ENCODE measurements at regions not wholly inside any gene's neighbourhood (a gene's known extent, or its start where the extent isn't known, plus 50 kb on each side); places are given as distances from the start of the nearest gene placed in this dataset.

DNA sequence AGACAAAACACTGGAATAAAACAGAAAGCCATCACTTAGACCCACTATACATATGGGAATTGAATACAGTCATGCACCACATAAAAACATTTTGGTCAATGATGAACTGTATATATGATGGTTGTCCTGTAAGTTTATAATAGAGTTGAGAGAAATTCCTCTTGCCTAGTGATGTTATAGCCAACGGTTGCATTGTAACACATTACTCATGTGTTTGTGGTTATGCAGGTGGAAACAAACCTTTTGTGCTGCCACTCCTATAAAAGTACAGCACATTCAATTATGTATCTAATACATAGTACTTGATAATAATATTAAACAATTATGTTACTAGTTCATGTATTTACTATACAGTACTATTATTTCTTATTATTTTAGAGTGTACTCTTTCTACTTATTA lies 381.2 kb upstream of the MBL2 start:
- no peak overlapping the region for H3K4me3 Mint-ChIP-seq (ENCODE audit: unreplicated experiment)
- H3K9me3 Mint-ChIP-seq (ENCODE audit: unreplicated experiment): peaks cover 2% of the 10 kb centered on the region
- H3K4me1 Mint-ChIP-seq (ENCODE audit: low read depth, unreplicated experiment): no peaks in the 10 kb centered on the region
- no peak for TF ChIP-seq CTCF (IDR thresholded peaks at IDR 0.05; ENCODE audit: partially characterized antibody, unreplicated experiment)
- peaks cover 4% of the 10 kb centered on the region for H3K36me3 Mint-ChIP-seq (ENCODE audit: unreplicated experiment)
- H3K27ac Mint-ChIP-seq (ENCODE audit: unreplicated experiment): no peak overlapping the region
- H3K27me3 Mint-ChIP-seq (ENCODE audit: unreplicated experiment): no peaks in the 10 kb centered on the region
- no peak for DNase-seq

- TF ChIP-seq CTCF (IDR thresholded peaks at IDR 0.05; ENCODE audit: partially characterized antibody, unreplicated experiment): no peak
- Mint-ChIP-seq H3K4me1 (ENCODE audit: low read depth, unreplicated experiment) (peaks cover 21% of the 10 kb centered on the region), H3K27ac (ENCODE audit: unreplicated experiment) (no peak overlapping the region), H3K9me3 (ENCODE audit: unreplicated experiment) (peaks cover 10% of the 10 kb centered on the region), H3K27me3 (ENCODE audit: unreplicated experiment) (peaks cover 7% of the 10 kb centered on the region), H3K36me3 (ENCODE audit: unreplicated experiment) (no peaks in the 10 kb centered on the region), H3K4me3 (ENCODE audit: unreplicated experiment) (no peak overlapping the region)
- DNase-seq: no peak
Measured at GRCh38 chr10:53140506-53140905, 367.9 kb upstream of the MBL2 start.

GRCh38 chr10:53135897-53136253 lies 363.3 kb upstream of the MBL2 start:
- TF ChIP-seq CTCF (IDR thresholded peaks at IDR 0.05; ENCODE audit: partially characterized antibody, unreplicated experiment): no peak
- no peak overlapping the region for H3K4me3 Mint-ChIP-seq (ENCODE audit: unreplicated experiment)
- peaks cover 10% of the 10 kb centered on the region for H3K9me3 Mint-ChIP-seq (ENCODE audit: unreplicated experiment)
- DNase-seq: no peak
- peaks cover 21% of the 10 kb centered on the region for H3K4me1 Mint-ChIP-seq (ENCODE audit: low read depth, unreplicated experiment)
- H3K27ac Mint-ChIP-seq (ENCODE audit: unreplicated experiment): no peak overlapping the region
- H3K36me3 Mint-ChIP-seq (ENCODE audit: unreplicated experiment): no peaks in the 10 kb centered on the region
- H3K27me3 Mint-ChIP-seq (ENCODE audit: unreplicated experiment): peaks cover 7% of the 10 kb centered on the region

DNA sequence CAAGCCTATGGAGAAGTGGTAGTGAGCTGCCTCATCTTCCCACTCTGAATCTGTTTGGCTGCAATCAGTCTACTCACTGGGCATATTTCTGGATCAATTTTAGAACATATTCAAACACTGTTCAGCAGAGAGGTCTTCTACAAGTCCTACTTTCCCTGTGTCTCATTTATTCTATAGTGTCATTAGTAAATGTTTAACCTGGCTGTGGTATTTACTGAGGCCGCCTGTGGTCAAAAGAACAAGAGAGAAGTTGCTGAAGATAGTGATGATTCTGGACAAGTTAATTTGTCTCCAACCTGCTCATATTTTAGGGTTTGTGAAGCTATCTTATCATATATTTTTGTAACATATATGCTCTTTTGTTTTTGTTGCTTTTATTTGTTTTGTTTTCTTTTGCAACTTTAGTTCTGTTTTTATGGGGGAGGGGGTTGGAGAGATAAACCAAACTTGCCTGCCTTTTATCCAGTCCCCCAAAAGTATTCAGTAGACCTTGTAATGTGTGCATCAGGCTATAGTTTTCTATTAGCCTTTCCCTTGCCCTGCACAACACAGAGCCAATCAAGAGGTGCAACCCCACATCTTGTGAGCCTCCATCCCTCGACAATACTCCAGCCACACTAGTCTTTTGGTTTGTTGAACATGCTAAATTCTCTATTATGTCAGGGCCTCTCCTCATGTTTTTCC lies 362.8 kb upstream of the MBL2 start:
- no peak for DNase-seq
- no peak for TF ChIP-seq CTCF (IDR thresholded peaks at IDR 0.05; ENCODE audit: partially characterized antibody, unreplicated experiment)
- H3K9me3 Mint-ChIP-seq (ENCODE audit: unreplicated experiment): peaks cover 10% of the 10 kb centered on the region
- H3K27ac Mint-ChIP-seq (ENCODE audit: unreplicated experiment): no peak overlapping the region
- no peaks in the 10 kb centered on the region for H3K36me3 Mint-ChIP-seq (ENCODE audit: unreplicated experiment)
- peaks cover 7% of the 10 kb centered on the region for H3K27me3 Mint-ChIP-seq (ENCODE audit: unreplicated experiment)
- no peak overlapping the region for H3K4me3 Mint-ChIP-seq (ENCODE audit: unreplicated experiment)
- H3K4me1 Mint-ChIP-seq (ENCODE audit: low read depth, unreplicated experiment): peaks cover 21% of the 10 kb centered on the region

GRCh38 chr10:53134050-53134449 lies 361.5 kb upstream of the MBL2 start:
- Mint-ChIP-seq H3K36me3 (ENCODE audit: unreplicated experiment) (no peaks in the 10 kb centered on the region), H3K27me3 (ENCODE audit: unreplicated experiment) (no peaks in the 10 kb centered on the region), H3K9me3 (ENCODE audit: unreplicated experiment) (peaks cover 7% of the 10 kb centered on the region), H3K4me1 (ENCODE audit: low read depth, unreplicated experiment) (peaks cover 10% of the 10 kb centered on the region), H3K4me3 (ENCODE audit: unreplicated experiment) (no peak overlapping the region), H3K27ac (ENCODE audit: unreplicated experiment) (no peak overlapping the region)
- no peak for TF ChIP-seq CTCF (IDR thresholded peaks at IDR 0.05; ENCODE audit: partially characterized antibody, unreplicated experiment)
- DNase-seq: no peak
